Erythroblast (primary cell): ENCODE measurements at regions not wholly inside any gene's neighbourhood (a gene's known extent, or its start where the extent isn't known, plus 50 kb on each side); places are given as distances from the start of the nearest gene placed in this dataset.

Experiments
- DNase-seq, 2 experiments: peaks; one replicate each; lab custom pipeline; 2025; lab: John Stamatoyannopoulos, UW
- GATA1 ChIP-seq: IDR thresholded peaks from 2 replicates; pipeline ENCODE4 v1.6.1; 2011; ENCODE audit warnings: low read depth, mild to moderate bottlenecking, control low read depth, low read length, moderate library complexity
- POLR2A ChIP-seq: IDR thresholded peaks from 2 replicates; pipeline ENCODE4 v1.6.1; 2011; ENCODE audit warnings: mild to moderate bottlenecking, low read length

DNA sequence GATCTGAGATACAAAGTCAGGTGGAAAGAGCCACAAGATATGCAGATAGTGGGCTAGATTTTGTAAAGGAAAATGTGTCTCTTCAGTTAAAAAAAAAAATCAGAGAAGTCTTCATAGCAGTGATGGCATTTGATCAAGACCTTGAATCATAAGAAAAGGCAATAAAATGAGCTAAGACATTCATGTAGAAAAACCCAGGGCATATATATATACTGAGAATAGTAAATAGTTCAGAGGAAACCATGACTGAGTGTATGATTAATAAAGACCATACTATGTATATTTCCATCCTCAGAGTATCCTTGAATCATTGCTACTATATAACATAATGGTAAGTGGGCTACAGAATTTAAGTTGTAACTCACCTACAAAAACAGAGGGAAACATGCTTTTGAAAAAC, 321.7 kb upstream of the NR5A2 start:
- TF ChIP-seq POLR2A: no peak
- no peak for TF ChIP-seq GATA1
- no peak for DNase-seq

DNA sequence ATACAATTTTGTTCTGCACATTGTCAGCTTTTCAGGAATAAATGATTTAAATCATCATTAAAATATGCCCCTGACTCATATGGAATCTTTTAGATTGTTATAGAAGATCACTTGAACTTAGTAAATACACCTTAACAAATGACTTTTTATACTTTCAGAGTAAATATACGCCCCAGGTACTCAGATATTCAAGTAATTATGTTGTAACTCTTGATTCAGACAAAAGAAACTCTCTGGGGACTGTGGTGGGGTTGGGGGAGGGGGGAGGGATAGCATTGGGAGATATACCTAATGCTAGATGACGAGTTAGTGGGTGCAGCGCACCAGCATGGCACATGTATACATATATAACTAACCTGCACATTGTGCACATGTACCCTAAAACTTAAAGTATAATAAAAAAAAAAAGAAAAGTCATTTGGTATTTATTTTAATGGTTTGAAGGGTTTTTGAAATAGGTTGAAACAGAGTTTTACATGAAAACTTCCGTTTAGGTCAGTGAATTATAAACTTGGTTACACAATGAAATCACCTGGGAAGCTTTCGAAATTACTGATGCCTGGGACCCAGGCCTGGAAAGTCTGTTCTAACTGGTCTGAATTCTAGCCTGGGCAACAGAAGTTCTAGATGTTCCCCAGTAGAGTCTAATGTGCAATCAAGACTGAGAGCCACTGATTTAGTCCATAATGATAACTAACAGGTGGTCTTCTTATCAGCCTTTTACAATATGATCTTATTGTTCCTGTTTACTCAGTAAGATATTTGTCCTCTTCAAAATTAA, 320.5 kb upstream of the NR5A2 start:
- no peak for DNase-seq
- no peak for TF ChIP-seq GATA1
- TF ChIP-seq POLR2A: no peak

DNA sequence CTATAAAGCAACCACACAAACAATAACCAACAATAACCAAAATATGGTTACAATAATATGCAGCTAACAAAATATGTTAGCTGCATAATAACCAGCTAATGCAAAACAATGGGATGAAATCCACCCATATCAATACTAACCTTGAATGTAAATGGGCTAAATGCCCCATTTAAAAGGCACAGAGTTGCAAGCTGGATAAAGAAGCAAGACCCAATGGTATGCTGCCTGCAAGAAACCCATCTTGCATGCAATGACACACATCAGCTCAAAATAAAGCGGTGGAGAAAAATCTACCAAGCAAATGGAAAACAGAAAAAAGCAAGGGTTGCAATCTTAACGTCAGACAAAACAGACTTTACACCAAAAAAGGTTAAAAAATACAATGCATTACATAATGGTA, 316.5 kb upstream of the NR5A2 start:
- no peak for DNase-seq

DNA sequence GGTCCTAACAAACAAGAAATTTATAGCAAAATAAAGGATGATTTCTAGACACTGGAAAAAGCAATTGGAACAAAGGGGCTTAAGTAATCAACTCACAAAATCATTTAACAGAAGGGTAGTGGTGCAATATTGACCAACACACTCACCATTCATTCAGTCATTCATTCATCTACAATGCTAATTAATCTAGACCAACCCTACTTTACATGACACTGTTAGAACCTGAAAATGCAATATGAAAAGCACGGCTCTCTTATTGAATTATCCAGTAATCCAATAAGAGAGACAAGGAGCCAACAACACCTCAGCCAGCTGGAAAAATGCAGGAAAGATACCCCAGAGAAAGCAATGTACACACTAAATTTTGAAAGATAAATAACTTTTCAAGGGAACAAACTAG, 310.8 kb upstream of the NR5A2 start:
- no peak for DNase-seq
- no peak for TF ChIP-seq POLR2A
- no peak for TF ChIP-seq GATA1

More for the DNA sequence above, 316.5 kb upstream of the NR5A2 start:
- TF ChIP-seq GATA1 (no peak), POLR2A (no peak)

DNA sequence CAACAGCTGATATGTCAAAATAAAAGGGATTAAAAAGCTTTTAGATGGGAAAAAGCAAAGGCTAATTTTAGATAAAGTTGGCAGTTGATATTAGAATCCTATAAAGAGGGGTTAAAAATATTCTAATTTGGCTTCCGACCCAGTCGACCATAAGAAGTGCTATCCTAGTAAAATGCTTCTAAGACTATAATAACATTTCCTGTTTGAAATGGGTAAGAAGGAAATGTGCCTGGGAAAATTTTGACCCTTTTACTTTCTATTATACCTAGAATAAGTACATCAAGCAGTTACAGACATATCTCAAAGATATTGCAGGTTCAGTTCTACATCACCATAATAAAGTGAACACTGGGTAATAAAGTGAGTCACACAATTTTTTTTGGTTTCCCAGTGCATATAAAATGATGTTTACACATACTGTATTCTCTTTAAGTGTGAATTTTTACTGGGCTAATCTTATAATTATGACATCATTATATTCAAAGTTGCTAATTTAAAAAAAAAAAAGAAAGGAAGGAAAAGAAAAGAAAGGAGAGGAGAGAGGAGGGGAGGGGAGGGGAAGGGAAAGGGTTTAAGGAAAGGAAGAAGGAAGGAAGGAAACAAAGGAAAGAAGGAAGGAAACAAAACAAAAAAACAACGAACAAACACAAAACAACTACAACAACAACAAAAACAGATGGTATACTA, 308.2 kb upstream of the NR5A2 start:
- DNase-seq: no peak

DNA sequence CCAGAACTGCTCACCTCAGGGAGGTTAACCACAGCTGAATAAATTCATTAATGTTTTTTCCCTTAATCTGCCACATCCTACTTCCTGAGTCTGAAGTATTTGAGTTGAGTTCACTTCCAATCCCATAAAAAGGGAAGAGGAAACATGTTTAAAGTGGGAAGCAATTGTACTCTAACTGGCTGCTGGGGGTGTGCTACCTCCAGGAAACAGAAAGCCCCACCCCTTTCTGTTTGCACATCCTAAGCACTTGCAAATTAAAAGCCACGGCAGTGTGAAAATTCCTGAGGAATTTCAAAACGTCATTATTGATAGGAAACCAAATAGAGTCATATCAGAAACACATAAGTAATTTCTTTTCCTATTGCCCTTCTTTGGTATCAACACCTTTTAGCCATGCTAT, 307.0 kb upstream of the NR5A2 start:
- DNase-seq: no peak

More for the DNA sequence above, 308.2 kb upstream of the NR5A2 start:
- no peak for TF ChIP-seq GATA1
- TF ChIP-seq POLR2A: no peak

DNA sequence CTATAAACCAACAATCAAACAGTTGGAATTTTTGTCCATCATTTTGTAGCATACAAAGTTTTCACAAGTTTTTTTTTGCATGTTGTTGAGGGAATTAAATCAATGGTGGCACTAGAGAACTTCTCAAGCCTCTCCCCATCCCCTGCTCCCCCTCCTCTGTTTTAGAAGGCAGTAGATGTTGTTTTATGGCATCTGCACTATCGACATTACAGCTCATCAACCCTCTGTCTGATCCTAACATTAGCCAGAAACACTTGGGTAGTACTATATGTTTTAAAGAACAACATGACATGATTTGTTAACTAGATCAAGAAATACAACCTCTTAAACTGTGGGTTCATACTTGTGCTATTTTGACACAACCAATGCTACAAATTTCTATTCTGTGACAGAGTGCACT, 306.5 kb upstream of the NR5A2 start:
- no peak for DNase-seq
- TF ChIP-seq POLR2A (no peak), GATA1 (no peak)

More for the DNA sequence above, 307.0 kb upstream of the NR5A2 start:
- no peak for TF ChIP-seq GATA1
- TF ChIP-seq POLR2A: no peak

DNA sequence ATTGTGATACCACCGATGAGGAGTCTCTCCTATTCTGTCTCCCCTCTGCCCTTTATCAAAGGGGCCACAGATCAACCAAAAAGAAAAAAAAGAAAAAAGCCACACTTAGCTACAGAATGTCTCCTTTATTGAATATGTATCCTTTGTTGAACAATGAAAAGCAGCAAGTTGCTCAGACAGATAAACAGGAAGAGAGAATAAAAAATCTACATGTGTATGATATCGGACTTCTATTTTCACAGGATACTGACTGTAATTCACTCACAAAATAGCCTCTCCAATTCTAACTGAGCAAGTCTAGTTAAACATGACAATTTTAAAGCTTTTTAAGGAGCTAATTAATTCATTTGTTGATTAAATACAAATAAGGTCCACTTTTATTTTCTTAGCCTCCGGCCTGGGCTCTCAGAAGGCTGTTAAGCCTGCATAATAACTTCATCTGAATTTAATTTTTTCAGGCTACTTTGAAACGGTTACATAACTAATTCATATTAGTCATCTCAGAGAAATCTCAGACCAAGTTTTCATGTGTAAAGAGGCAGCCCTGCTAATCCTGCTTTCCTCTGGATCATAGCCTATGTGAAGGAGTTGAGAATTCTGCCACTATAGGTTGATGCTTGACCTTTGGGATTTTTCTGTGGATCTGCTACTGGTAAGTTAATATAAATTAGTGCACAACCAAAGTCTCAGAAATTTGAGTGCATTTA, 304.1 kb upstream of the NR5A2 start:
- no peak for DNase-seq
- TF ChIP-seq GATA1: no peak
- TF ChIP-seq POLR2A: no peak

DNA sequence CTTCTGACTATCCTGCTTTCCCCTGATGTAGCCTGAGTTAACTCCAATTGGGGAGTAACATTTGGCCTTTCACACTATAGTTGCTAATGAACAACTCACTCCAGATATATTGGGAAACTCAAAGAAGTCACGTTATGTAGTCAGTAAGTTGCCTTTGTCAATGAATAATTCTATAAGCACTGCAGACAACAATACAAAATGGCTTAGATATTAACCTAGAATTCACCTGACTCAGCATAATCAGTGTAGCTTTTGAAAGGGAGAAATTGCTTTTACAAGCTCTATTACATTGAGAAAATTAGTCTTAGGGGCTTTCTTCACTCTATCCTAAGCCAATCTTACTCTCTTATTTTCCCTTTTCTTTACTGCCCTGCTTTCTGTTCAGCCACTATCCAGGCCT, 303.5 kb upstream of the NR5A2 start:
- DNase-seq: no peak
- TF ChIP-seq GATA1: no peak
- TF ChIP-seq POLR2A: no peak

DNA sequence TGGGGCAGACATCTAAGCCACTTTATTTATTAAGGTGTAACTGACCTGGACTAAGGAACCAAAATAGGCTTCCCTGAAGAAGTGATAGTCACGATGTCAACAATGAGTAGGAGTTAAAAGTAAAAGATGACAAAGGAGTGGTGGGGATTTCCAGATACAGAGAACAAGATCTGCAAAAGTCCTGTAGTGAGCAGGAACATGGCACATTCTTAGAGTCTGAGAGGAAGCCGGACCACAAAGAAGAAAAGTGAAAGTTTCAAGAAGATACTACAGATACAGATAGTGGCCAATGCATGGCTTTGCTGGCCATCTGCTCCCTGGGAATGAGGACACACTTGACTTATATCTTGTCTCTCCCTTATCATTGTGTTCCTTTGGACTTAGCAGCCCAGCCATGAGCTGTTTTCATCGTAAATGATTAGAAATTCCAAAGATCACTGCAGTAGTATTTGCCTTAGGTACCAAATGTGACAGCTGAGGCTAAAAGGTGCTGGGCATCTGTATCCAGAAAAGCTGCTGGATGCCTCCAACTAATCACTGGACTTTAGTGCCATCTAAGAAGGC, 302.4 kb upstream of the NR5A2 start:
- no peak for DNase-seq
- TF ChIP-seq GATA1 (no peak), POLR2A (no peak)

DNA sequence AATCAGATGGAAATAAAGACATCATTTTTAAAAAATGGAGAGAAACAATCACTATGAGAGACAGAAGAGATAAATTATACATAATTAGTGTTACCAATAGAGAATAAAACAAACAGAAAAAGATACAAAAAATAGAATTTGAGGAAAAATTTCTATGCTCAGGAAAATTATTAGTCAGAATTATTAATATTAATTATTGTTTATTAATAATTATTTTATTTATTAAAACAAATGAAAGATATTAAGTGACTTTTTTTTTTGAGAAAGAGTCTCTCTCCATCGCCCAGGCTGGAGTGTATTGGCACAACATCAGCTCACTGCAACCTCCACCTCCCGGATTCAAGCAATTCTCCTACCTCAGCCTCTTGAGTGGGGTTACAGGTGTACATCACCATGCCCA, 299.8 kb upstream of the NR5A2 start:
- no peak for TF ChIP-seq GATA1
- TF ChIP-seq POLR2A: no peak
- no peak for DNase-seq

DNA sequence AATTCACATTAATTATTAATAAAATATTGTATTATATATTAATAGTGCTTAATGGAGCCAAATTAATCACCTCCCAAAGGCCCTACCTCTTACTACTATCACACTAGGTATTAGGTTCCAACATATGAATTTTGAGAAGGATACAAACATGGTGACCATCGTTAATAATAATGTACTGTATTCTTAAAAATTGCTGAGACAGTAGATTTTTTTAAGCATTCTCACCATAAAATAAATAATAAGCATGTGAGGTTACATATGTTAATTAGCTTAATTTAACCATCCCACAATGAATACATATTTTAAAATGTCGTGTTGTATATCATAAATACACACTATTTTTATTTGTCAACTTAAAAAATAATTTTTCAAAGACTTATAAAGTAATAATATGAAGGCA, 299.2 kb upstream of the NR5A2 start:
- DNase-seq: no peak
- no peak for TF ChIP-seq GATA1

DNA sequence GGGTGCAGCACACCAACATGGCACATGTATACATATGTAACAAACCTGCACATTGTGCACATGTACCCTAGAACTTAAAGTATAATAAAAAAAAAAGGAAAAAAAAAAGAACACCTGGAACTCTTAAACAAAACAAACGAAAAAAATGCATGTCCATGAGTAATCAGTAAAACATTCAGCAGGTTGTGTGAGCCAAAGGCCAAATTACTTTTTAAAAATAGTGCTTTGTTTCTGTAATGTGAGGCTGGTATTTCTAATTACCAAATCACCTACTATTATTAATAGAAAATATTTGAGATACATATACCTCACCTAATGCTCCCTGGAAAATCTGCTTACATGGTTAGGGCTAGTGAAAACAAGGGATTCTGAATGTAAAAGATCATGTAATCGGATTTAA, 294.4 kb upstream of the NR5A2 start:
- no peak for DNase-seq
- TF ChIP-seq POLR2A (no peak), GATA1 (no peak)

DNA sequence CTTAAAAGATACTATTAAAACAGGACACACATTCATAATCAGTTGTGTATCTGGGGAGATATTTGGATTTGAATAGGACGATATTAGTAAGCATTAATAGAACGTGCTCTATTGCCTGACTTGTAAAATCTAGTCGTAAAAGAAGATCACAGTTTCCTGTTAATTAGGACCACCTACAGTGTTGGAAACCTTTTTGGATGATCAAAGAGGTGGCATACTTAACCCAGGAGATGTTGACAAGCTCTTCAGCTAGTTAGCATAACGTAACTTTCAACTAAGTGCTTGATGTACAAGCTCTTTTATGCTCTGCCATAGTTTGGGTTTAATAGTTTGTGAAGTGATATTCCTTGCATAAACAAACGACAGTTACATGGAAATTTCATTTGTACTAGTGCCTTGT, 293.3 kb upstream of the NR5A2 start:
- DNase-seq: no peak
- TF ChIP-seq POLR2A (no peak), GATA1 (no peak)
